SH-SY5Y (cell line): ENCODE measurements at regions not wholly inside any gene's neighbourhood (a gene's known extent, or its start where the extent isn't known, plus 50 kb on each side); places are given as distances from the start of the nearest gene placed in this dataset.

Source experiments
- GATA2 ChIP-seq: IDR thresholded peaks from 2 replicates; pipeline ENCODE4 v1.6.1; 2011; ENCODE audit warnings: mild to moderate bottlenecking, low read depth, low read length
- GATA3 ChIP-seq: IDR thresholded peaks from 2 replicates; pipeline ENCODE4 v1.6.1; 2011; ENCODE audit warnings: low read depth, mild to moderate bottlenecking, low read length, moderate library complexity

DNA sequence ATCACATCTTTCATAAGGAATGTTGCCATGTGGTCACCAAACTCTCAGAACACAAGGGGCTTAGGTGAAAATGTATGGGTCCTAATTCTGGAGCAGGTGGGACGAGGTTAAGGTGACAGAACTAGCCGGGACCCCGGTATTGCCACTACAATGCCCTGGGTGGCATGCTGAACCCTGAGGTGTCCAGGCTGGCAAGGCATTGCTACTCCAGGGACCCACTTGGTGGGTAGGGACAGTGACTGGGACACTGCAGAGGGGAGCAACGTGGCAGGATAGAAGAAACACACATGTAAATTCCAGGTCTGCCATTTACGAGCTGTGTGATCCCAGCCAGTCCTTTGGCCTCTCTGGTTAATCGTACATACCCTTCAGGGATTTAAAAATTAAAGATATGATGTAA, 206.9 kb upstream of the MVB12B start:
- TF ChIP-seq GATA3, result no peak
- TF ChIP-seq GATA2, result no peak
